Esophagus squamous epithelium (tissue), 4 donors: ENCODE measurements at regions not wholly inside any gene's neighbourhood (a gene's known extent, or its start where the extent isn't known, plus 50 kb on each side); places are given as distances from the start of the nearest gene placed in this dataset.

Experiments used
- CTCF ChIP-seq, 6 experiments: fragments of 450-650 bp in 4 of 6; fragments of 200-600 bp in 2 of 6; sonication (generic) in 2 of 6; IDR thresholded peaks; one replicate each; pipeline ENCODE4 v1.5.1; 2016 to 2019; ENCODE audit warnings: antibody characterized with exemption in 6 of 6, mild to moderate bottlenecking in 4 of 6, moderate library complexity in 4 of 6
- POLR2A ChIP-seq, 4 donors: fragments of 450-650 bp; IDR thresholded peaks; one replicate each; pipeline ENCODE4 v1.6.1; 2017; ENCODE audit warnings: antibody characterized with exemption in 4 of 4, mild to moderate bottlenecking in 4 of 4, moderate library complexity in 3 of 4

- no peak for TF ChIP-seq CTCF (IDR thresholded peaks at IDR 0.05)
- TF ChIP-seq POLR2A (IDR thresholded peaks at IDR 0.05), result no peak
Measured at GRCh38 chr2:236350426-236350825, 86.2 kb upstream of the ASB18 start.
